ENCODE measurements at regions not wholly inside any gene's neighbourhood (a gene's known extent, or its start where the extent isn't known, plus 50 kb on each side); places are given as distances from the start of the nearest gene placed in this dataset.
A peak's percentile ranks its signal among the peaks of the same experiment; 100 is the strongest.

DNA sequence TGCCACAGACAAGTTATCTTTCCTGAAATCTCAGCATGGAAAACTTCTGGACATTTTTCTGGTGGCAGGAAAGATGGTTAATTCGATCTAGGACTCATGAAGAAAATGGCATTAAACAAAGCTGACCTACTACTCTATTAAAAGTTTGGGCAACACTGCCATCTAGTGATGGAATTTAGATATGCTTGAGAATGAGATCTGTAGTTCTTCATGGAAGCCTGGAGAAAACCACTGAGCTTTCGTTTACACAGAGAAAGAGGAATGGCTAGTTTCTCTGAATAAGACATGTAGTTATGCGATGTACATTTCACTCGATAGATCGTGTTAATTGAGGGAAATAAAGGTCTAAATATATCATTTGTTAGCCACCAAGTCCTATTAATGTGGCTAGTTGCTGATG, 51.7 kb upstream of the CHRDL1 start:
- DNase-seq, result peak; percentile 85

GRCh38 chrX:110846071-110846470, 50.5 kb upstream of the CHRDL1 start:
- no peak for DNase-seq

Data from NCI-H1694 (cell line).